ENCODE measurements at regions not wholly inside any gene's neighbourhood (a gene's known extent, or its start where the extent isn't known, plus 50 kb on each side); places are given as distances from the start of the nearest gene placed in this dataset.

GRCh38 chr7:130896051-130896881, 162.3 kb upstream of the KLF14 start:
- peak; percentile 81 for DNase-seq (ENCODE audit: low spot score)

GRCh38 chr7:130896898-130897514, 163.0 kb upstream of the KLF14 start:
- peak; percentile 88 for DNase-seq (ENCODE audit: low spot score)

GRCh38 chr7:130897515-130898419, 163.8 kb upstream of the KLF14 start:
- peak; percentile 97 for DNase-seq (ENCODE audit: low spot score)

GRCh38 chr7:130899071-130899560, 165.1 kb upstream of the KLF14 start:
- DNase-seq (ENCODE audit: low spot score) = no peak

GRCh38 chr7:130899638-130900401, 165.8 kb upstream of the KLF14 start:
- peak; percentile 63 for DNase-seq (ENCODE audit: low spot score)

GRCh38 chr7:130900471-130901076, 166.6 kb upstream of the KLF14 start:
- DNase-seq (ENCODE audit: low spot score) = no peak

- DNase-seq (ENCODE audit: low spot score) = peak; percentile 96
Measured at GRCh38 chr7:130901209-130901783, 167.3 kb upstream of the KLF14 start.

GRCh38 chr7:130902755-130903357, 168.8 kb upstream of the KLF14 start:
- DNase-seq (ENCODE audit: low spot score) = peak; percentile 80

GRCh38 chr7:130903358-130903974, 169.5 kb upstream of the KLF14 start:
- DNase-seq (ENCODE audit: low spot score) = peak; percentile 96

- DNase-seq (ENCODE audit: low spot score) = peak; percentile 99
Measured at GRCh38 chr7:130904031-130904757, 170.2 kb upstream of the KLF14 start.

- DNase-seq (ENCODE audit: low spot score) = peak; percentile 61
Measured at GRCh38 chr7:130904792-130905191, 170.8 kb upstream of the KLF14 start.

- DNase-seq (ENCODE audit: low spot score) = peak; percentile 50
Measured at GRCh38 chr7:130906575-130906974, 172.6 kb upstream of the KLF14 start.

GRCh38 chr7:130907439-130907838, 173.4 kb upstream of the KLF14 start:
- no peak for DNase-seq (ENCODE audit: low spot score)

GRCh38 chr7:130908345-130909160, 174.5 kb upstream of the KLF14 start:
- peak; percentile 41 for DNase-seq (ENCODE audit: low spot score)

- no peak for DNase-seq (ENCODE audit: low spot score)
Measured at GRCh38 chr7:130909161-130909836, 175.3 kb upstream of the KLF14 start.

GRCh38 chr7:130909881-130910672, 176.1 kb upstream of the KLF14 start:
- peak; percentile 59 for DNase-seq (ENCODE audit: low spot score)

All from kidney tubule cell (primary cell).